ENCODE measurements at regions not wholly inside any gene's neighbourhood (a gene's known extent, or its start where the extent isn't known, plus 50 kb on each side); places are given as distances from the start of the nearest gene placed in this dataset.

GRCh38 chr3:494190-494589 is 297.6 kb downstream of the CHL1 start:
- Histone ChIP-seq H3K9me3 (no peaks in the 10 kb centered on the region), H3K36me3 (no peaks in the 10 kb centered on the region), H3K4me3 (replicated peaks in 1 of 3) (no peak overlapping the region), H3K4me1 (no peaks in the 10 kb centered on the region), H3K27ac (no peak overlapping the region), H3K27me3 (no peaks in the 10 kb centered on the region)
- WGBS, 2 donors, result 86 to 87% methylated on average over 4 of the region's 4 CpGs
- intact Hi-C loops (cut with DNase I), result no loop called here
- no peak for TF ChIP-seq POLR2A (IDR thresholded peaks at IDR 0.05)
- no peak for TF ChIP-seq CTCF (IDR thresholded peaks at IDR 0.05)
- no peak for DNase-seq

GRCh38 chr3:498487-498886 is 301.9 kb downstream of the CHL1 start:
- no peaks in the 10 kb centered on the region for H3K36me3 ChIP-seq
- H3K27ac ChIP-seq, result no peak overlapping the region
- intact Hi-C loops (cut with DNase I), result no loop called here
- H3K4me3 ChIP-seq (replicated peaks in 1 of 3), result no peak overlapping the region
- H3K9me3 ChIP-seq, result no peaks in the 10 kb centered on the region
- TF ChIP-seq POLR2A (IDR thresholded peaks at IDR 0.05) (no peak), CTCF (IDR thresholded peaks at IDR 0.05) (no peak)
- H3K27me3 ChIP-seq, result no peaks in the 10 kb centered on the region
- H3K4me1 ChIP-seq, result no peaks in the 10 kb centered on the region
- DNase-seq, result no peak

GRCh38 chr3:499001-499761 is 302.6 kb downstream of the CHL1 start:
- intact Hi-C loops (cut with DNase I), result no loop called here
- no peak for DNase-seq
- no peaks in the 10 kb centered on the region for H3K36me3 ChIP-seq
- no peaks in the 10 kb centered on the region for H3K9me3 ChIP-seq
- no peak overlapping the region for H3K4me3 ChIP-seq (replicated peaks in 1 of 3)
- H3K27ac ChIP-seq, result no peak overlapping the region
- H3K4me1 ChIP-seq, result no peaks in the 10 kb centered on the region
- no peaks in the 10 kb centered on the region for H3K27me3 ChIP-seq
- TF ChIP-seq CTCF (IDR thresholded peaks at IDR 0.05) (no peak), POLR2A (IDR thresholded peaks at IDR 0.05) (no peak)
- 77 to 79% methylated on average over 11 of the region's 11 CpGs for WGBS, 2 donors

GRCh38 chr3:502486-502885 is 305.9 kb downstream of the CHL1 start:
- TF ChIP-seq POLR2A (IDR thresholded peaks at IDR 0.05) (no peak), CTCF (IDR thresholded peaks at IDR 0.05) (no peak)
- Histone ChIP-seq H3K27me3 (no peaks in the 10 kb centered on the region), H3K27ac (no peak overlapping the region), H3K4me3 (replicated peaks in 1 of 3) (no peak overlapping the region), H3K36me3 (no peaks in the 10 kb centered on the region), H3K9me3 (no peaks in the 10 kb centered on the region), H3K4me1 (no peaks in the 10 kb centered on the region)
- intact Hi-C loops (cut with DNase I), result no loop called here
- no peak for DNase-seq
- WGBS, 2 donors, result 69 to 74% methylated on average over 2 of the region's 2 CpGs

GRCh38 chr3:513301-513700 is 316.7 kb downstream of the CHL1 start:
- 47 to 51% methylated on average over 2 of the region's 2 CpGs for WGBS, 2 donors
- Histone ChIP-seq H3K4me1 (no peaks in the 10 kb centered on the region), H3K27ac (no peak overlapping the region), H3K27me3 (no peaks in the 10 kb centered on the region), H3K4me3 (replicated peaks in 1 of 3) (no peak overlapping the region), H3K9me3 (no peaks in the 10 kb centered on the region), H3K36me3 (no peaks in the 10 kb centered on the region)
- TF ChIP-seq CTCF (IDR thresholded peaks at IDR 0.05), result no peak
- no peak for TF ChIP-seq POLR2A (IDR thresholded peaks at IDR 0.05)
- no peak for DNase-seq
- intact Hi-C loops (cut with DNase I), result no loop called here
